ENCODE measurements at regions not wholly inside any gene's neighbourhood (a gene's known extent, or its start where the extent isn't known, plus 50 kb on each side); places are given as distances from the start of the nearest gene placed in this dataset.

DNA sequence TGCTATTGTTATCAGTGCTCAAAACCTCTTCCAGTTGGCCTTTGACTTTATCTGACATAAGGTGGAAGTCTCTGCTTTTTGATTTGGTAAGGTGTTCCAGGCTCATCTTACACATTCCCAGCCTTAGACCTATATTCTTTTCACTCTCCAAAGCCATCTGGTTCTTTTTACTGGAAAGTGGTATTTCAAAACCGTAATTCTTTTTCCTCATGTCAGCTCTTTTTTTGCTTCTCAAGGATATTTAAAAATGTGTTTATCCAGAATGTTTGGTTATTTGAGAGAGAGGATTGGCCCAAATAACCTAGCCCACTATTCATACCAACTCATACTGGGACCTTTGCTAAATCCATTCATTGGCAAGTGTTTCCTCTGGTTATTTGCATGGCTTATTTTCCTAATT is 411.2 kb upstream of the PIK3C3 start:
- no CpG with 5 or more reads among the region's 1 CpG for WGBS (ENCODE audit: insufficient coverage)
- Mint-ChIP-seq H3K9me3 (peaks cover 16 to 18% of the 10 kb centered on the region in 2 donors), H3K27ac (no peak overlapping the region), H3K4me3 (no peak overlapping the region), H3K27me3 (ENCODE audit: low read depth in 2 of 2) (no peaks in the 10 kb centered on the region), H3K4me1 (no peaks in the 10 kb centered on the region), H3K36me3 (no peaks in the 10 kb centered on the region)
- Histone ChIP-seq H3K27ac (ENCODE audit: low read length) (no peak overlapping the region), H3K27me3 (ENCODE audit: control insufficient read depth, insufficient read depth, low read length) (no peaks in the 10 kb centered on the region), H3K4me3 (ENCODE audit: low read length) (no peak overlapping the region), H3K36me3 (ENCODE audit: control insufficient read depth, insufficient read depth, low read length) (no peaks in the 10 kb centered on the region), H3K9me3 (ENCODE audit: control insufficient read depth, insufficient read depth, low read length) (no peaks in the 10 kb centered on the region), H3K4me1 (ENCODE audit: control insufficient read depth, insufficient read depth, low read length) (no peaks in the 10 kb centered on the region)
- no peak for ATAC-seq
- DNase-seq = no peak
- intact Hi-C loops (cut with micrococcal nuclease) = no loop called here
- TF ChIP-seq, protein P1, sequence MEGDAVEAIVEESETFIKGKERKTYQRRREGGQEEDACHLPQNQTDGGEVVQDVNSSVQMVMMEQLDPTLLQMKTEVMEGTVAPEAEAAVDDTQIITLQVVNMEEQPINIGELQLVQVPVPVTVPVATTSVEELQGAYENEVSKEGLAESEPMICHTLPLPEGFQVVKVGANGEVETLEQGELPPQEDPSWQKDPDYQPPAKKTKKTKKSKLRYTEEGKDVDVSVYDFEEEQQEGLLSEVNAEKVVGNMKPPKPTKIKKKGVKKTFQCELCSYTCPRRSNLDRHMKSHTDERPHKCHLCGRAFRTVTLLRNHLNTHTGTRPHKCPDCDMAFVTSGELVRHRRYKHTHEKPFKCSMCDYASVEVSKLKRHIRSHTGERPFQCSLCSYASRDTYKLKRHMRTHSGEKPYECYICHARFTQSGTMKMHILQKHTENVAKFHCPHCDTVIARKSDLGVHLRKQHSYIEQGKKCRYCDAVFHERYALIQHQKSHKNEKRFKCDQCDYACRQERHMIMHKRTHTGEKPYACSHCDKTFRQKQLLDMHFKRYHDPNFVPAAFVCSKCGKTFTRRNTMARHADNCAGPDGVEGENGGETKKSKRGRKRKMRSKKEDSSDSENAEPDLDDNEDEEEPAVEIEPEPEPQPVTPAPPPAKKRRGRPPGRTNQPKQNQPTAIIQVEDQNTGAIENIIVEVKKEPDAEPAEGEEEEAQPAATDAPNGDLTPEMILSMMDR (IDR thresholded peaks at IDR 0.05) = no peak

DNA sequence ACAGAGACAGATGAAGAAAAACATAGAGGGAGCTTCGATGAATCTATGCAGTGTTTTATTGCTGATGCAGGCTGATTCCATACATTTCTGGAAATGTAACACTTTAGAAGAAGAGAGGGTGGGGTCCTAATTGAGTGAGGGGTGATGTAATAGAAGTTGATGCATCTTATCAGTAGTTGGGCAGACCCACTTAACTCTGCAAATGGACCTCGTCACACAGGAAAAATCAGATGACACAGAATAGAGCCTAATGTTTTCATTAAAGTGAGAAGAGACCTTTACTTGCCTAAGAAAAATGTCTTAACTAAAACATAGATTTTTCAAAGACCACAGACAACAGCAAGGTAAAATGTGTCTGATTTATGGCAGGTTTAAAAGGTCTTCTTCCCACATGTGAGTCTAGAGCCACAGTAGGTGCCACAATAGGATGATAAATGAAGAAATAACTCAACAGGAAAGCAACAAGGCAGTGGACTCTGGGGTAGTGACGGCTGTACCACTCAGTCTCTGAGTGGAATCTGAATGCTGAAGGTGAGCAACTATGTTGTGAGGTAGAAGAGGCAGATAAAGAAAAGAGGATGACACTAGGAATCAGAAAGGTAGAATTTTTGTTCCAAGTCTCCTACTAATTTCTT is 414.7 kb upstream of the PIK3C3 start:
- Histone ChIP-seq H3K27me3 (ENCODE audit: control insufficient read depth, insufficient read depth, low read length) (no peaks in the 10 kb centered on the region), H3K9me3 (ENCODE audit: control insufficient read depth, insufficient read depth, low read length) (no peaks in the 10 kb centered on the region), H3K27ac (ENCODE audit: low read length) (no peak overlapping the region), H3K4me3 (ENCODE audit: low read length) (no peak overlapping the region), H3K4me1 (ENCODE audit: control insufficient read depth, insufficient read depth, low read length) (no peaks in the 10 kb centered on the region), H3K36me3 (ENCODE audit: control insufficient read depth, insufficient read depth, low read length) (no peaks in the 10 kb centered on the region)
- Mint-ChIP-seq H3K4me1 (no peaks in the 10 kb centered on the region), H3K36me3 (no peaks in the 10 kb centered on the region), H3K4me3 (no peak overlapping the region), H3K27me3 (ENCODE audit: low read depth in 2 of 2) (no peaks in the 10 kb centered on the region), H3K9me3 (peaks cover 21 to 24% of the 10 kb centered on the region in 2 donors), H3K27ac (no peak overlapping the region)
- WGBS (ENCODE audit: insufficient coverage) = 76% methylated on average over 2 of the region's 3 CpGs
- intact Hi-C loops (cut with micrococcal nuclease) = no loop called here
- ATAC-seq = no peak
- no peak for DNase-seq
- TF ChIP-seq, protein P1 (IDR thresholded peaks at IDR 0.05) = no peak

DNA sequence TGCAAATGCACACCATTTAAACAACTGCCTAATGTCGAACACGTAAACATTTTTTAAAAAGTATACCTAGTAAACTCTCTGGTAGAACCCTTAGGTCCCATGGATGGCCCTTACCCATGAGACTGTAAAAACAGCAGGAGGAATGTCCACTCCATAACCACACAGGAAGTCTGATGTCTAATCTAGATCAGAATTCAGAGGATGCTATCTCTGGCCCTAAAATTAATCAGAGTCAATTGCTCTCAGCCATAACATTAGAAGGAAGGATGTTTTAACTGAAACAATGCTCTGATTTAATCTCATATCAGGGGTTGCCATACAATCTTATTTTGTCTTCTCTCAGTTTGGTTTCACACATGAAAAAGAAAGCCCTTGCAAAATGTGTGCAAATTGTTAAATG is 416.3 kb upstream of the PIK3C3 start:
- Mint-ChIP-seq H3K4me1 (no peaks in the 10 kb centered on the region), H3K36me3 (no peaks in the 10 kb centered on the region), H3K9me3 (peaks cover 25 to 34% of the 10 kb centered on the region in 2 donors), H3K4me3 (no peak overlapping the region), H3K27me3 (ENCODE audit: low read depth in 2 of 2) (no peaks in the 10 kb centered on the region), H3K27ac (no peak overlapping the region)
- TF ChIP-seq, protein P1 (IDR thresholded peaks at IDR 0.05) = no peak
- Histone ChIP-seq H3K27me3 (ENCODE audit: control insufficient read depth, insufficient read depth, low read length) (no peaks in the 10 kb centered on the region), H3K4me3 (ENCODE audit: low read length) (no peak overlapping the region), H3K27ac (ENCODE audit: low read length) (no peak overlapping the region), H3K36me3 (ENCODE audit: control insufficient read depth, insufficient read depth, low read length) (no peaks in the 10 kb centered on the region), H3K9me3 (ENCODE audit: control insufficient read depth, insufficient read depth, low read length) (no peaks in the 10 kb centered on the region), H3K4me1 (ENCODE audit: control insufficient read depth, insufficient read depth, low read length) (no peaks in the 10 kb centered on the region)
- intact Hi-C loops (cut with micrococcal nuclease) = no loop called here
- ATAC-seq = no peak
- 92% methylated on average over 2 of the region's 2 CpGs for WGBS (ENCODE audit: insufficient coverage)
- DNase-seq = no peak

DNA sequence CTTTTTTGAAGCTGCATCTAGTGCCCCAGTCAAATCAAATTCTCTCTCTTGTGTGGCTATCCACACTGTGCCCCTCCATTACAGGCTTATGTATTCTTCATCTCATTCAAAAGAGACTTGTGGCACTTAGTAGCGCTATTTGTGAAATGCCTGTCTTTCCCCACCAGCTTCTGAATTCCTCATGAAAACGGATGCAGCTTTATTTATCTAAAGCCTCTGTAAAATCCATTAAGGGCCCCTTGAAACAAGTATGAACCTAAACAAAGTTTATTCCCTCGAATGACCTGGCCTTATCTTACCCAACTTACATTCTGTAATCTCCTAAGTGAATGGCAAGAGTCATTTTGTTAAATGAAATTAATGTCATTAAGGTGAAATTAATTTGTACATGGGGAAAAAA is 417.4 kb upstream of the PIK3C3 start:
- no peaks in the 10 kb centered on the region for H3K36me3 ChIP-seq (ENCODE audit: control insufficient read depth, insufficient read depth, low read length)
- H3K27me3 ChIP-seq (ENCODE audit: control insufficient read depth, insufficient read depth, low read length) = no peaks in the 10 kb centered on the region
- TF ChIP-seq, protein P1 (IDR thresholded peaks at IDR 0.05) = no peak
- peaks cover 27 to 36% of the 10 kb centered on the region in 2 donors for H3K9me3 Mint-ChIP-seq
- intact Hi-C loops (cut with micrococcal nuclease) = no loop called here
- DNase-seq = no peak
- H3K9me3 ChIP-seq (ENCODE audit: control insufficient read depth, insufficient read depth, low read length) = no peaks in the 10 kb centered on the region
- no peaks in the 10 kb centered on the region for H3K4me1 Mint-ChIP-seq
- no peaks in the 10 kb centered on the region for H3K4me1 ChIP-seq (ENCODE audit: control insufficient read depth, insufficient read depth, low read length)
- no peak for ATAC-seq
- no peak overlapping the region for H3K27ac Mint-ChIP-seq
- no peaks in the 10 kb centered on the region for H3K27me3 Mint-ChIP-seq (ENCODE audit: low read depth in 2 of 2)
- no peak overlapping the region for H3K4me3 ChIP-seq (ENCODE audit: low read length)
- no peak overlapping the region for H3K27ac ChIP-seq (ENCODE audit: low read length)
- no peaks in the 10 kb centered on the region for H3K36me3 Mint-ChIP-seq
- 83% methylated on average over 2 of the region's 3 CpGs for WGBS (ENCODE audit: insufficient coverage)
- no peak overlapping the region for H3K4me3 Mint-ChIP-seq
